ENCODE measurements at regions not wholly inside any gene's neighbourhood (a gene's known extent, or its start where the extent isn't known, plus 50 kb on each side); places are given as distances from the start of the nearest gene placed in this dataset.

DNA sequence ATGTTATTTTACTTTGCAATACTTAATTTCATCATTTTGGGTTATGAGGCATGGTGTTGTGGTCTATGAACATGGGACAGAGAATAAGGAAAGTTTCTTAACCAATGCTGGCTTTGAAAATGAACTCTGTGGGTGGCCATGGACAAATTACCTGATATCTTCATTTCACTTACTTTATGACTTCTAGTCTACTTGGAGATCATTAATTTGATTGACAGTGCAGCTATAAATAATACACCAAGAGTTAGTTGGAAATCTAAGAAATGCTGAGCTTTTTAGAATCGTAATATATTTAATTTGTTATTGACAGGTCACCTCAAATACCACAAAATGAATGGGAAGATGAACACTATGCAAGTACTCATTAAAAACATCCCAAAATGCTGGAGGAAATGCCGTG, 140.4 kb downstream of the CENPW start:
- TF ChIP-seq, protein P1, sequence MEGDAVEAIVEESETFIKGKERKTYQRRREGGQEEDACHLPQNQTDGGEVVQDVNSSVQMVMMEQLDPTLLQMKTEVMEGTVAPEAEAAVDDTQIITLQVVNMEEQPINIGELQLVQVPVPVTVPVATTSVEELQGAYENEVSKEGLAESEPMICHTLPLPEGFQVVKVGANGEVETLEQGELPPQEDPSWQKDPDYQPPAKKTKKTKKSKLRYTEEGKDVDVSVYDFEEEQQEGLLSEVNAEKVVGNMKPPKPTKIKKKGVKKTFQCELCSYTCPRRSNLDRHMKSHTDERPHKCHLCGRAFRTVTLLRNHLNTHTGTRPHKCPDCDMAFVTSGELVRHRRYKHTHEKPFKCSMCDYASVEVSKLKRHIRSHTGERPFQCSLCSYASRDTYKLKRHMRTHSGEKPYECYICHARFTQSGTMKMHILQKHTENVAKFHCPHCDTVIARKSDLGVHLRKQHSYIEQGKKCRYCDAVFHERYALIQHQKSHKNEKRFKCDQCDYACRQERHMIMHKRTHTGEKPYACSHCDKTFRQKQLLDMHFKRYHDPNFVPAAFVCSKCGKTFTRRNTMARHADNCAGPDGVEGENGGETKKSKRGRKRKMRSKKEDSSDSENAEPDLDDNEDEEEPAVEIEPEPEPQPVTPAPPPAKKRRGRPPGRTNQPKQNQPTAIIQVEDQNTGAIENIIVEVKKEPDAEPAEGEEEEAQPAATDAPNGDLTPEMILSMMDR (IDR thresholded peaks at IDR 0.05), result no peak

DNA sequence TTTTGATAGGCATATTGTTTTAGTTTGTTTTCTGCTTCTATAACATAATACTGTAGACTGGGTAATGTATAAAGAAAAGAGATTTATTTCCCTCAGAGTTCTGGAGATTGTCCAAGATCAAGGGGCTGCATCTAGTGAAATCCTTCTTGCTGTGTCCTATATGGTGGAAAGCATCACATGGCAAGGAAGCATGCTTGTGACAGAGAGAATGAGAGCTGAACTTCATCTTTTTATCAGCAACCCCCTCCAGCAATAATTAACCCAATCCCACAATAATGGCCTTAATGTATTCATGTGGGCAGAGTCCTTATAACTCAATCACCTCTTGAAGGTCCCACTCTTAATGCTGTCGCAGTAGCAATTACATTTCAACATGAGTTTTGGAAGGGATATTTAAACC, 141.4 kb downstream of the CENPW start:
- TF ChIP-seq, protein P1 (IDR thresholded peaks at IDR 0.05), result no peak

DNA sequence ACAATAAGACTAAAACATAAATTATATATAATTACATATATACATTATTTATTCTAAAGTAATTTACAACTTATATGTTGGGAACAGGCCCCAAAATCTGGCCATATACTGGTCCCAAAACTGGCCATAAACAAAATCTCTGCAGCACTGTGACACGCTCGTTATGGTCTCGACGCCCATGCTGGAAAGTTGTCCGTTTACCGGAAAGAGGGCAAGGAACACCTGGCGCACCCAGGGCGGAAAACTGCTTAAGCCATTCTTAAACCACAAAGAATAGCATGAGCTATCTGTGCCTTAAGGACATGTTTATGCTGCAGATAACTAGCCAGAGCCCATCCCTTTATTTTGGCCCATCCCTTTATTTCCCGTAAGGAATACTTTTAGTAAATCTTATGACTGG, 164.9 kb downstream of the CENPW start:
- TF ChIP-seq, protein P1 (IDR thresholded peaks at IDR 0.05), result no peak

DNA sequence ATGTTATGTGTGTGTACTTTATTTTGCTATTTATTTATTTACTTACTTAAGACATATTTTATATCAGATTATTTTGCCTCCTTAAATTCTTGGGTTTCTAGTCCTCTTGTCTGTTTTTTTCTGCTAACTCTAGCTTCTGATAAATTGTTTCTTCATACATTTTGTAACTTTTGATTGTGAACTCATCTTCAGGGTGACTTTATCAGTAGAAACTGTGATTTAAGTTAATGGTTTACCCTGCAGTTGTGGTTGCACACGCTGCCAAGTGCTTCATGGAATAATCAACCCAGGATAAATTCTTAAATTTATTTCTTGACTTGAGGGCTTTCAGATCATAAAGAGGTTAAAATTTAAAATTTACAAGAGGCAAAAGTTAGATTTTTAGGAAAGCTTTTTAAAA, 173.3 kb downstream of the CENPW start:
- TF ChIP-seq, protein P1 (IDR thresholded peaks at IDR 0.05), result no peak

DNA sequence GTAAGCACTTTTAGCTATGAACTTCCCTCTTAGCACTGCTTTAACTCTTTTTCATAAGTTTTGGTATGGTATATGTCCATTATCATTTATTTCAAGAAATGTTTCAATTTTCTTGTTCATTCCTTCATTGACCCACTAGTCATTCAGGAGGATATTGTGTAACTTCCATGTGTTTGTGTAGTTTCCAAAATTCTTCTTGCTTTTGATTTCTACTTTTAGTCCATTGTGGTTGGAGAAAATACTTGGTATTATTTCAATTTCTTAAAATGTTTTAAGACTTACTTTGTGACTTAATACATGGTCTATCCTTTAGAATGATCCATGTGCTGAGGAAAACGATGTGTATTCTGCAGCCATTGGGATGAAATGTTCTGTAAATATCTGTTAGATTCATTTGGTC, 176.5 kb downstream of the CENPW start:
- TF ChIP-seq, protein P1 (IDR thresholded peaks at IDR 0.05), result no peak

DNA sequence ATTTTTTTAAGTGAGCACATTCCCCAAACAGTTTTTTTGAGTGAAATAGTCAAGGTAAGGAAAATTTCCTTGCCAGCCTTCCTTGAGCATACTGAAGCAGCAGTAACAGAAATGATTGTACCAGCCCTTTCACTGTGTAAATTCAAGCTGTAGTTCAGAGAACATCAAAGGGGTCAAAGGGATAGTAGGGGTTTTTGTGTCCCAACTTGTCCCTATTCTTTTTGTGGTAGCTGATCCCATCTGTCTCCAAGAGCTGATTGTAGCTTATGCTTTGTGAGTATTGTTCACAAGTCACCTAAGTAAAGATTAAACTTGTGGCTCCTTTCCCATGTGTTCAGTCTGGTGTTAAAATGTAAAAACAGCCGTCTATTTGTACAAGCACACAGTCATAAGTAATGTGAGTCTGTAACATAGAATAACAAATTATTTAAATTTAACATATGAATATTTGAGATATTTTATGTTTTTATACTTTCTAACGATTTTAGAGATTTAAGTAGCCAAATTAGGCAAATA, 185.0 kb downstream of the CENPW start:
- TF ChIP-seq, protein P1 (IDR thresholded peaks at IDR 0.05), result no peak

DNA sequence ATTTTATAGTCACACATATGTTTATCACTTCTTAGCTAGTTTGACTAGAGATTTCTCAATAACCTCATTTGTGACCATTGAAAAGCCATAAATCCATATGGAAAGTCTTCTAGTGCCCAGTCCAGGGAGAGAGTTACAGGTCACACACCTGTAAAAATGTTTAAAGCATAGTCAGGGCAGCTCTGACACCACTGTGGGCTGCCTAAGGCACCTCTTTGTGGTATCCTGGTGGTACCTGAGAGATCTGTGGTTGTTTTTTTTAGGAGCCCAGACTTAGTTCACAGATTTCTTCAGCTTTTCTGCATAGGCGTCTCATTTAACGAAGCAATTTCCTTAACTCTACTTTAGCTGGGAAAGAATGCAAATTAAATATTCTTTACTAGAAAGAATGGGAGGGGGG, 186.6 kb downstream of the CENPW start:
- TF ChIP-seq, protein P1 (IDR thresholded peaks at IDR 0.05), result no peak

DNA sequence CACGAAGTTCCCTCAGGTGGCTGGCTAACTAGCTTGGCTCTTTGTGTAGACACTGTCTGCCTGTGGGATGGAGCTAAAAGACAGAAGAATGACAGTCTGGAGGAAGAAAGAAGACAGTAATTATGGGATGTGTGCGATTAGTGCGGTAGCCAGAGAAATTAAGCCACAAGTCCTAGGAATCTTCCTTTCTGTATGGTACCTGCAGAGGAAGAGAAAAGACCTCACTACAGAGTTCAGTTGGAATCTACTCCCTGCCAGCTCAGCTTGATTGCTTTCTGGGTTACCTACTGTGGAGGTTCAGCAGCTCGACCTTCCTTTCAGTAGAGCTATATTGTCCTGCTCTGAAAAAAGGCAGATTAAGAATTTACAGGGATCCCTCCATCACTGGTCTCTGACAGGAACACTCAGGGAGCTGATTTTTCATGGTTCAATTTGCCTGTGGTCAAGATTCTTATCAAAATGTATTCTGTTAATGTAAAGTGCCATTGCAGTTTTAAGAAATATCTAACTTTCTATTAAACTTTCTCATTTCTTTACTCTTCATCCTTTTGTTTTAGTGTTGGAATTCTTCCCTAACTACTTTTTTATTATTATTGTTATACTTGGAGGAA, 187.2 kb downstream of the CENPW start:
- TF ChIP-seq, protein P1 (IDR thresholded peaks at IDR 0.05), result no peak

All from LNCAP (cell line).